ENCODE measurements at regions not wholly inside any gene's neighbourhood (a gene's known extent, or its start where the extent isn't known, plus 50 kb on each side); places are given as distances from the start of the nearest gene placed in this dataset.

DNA sequence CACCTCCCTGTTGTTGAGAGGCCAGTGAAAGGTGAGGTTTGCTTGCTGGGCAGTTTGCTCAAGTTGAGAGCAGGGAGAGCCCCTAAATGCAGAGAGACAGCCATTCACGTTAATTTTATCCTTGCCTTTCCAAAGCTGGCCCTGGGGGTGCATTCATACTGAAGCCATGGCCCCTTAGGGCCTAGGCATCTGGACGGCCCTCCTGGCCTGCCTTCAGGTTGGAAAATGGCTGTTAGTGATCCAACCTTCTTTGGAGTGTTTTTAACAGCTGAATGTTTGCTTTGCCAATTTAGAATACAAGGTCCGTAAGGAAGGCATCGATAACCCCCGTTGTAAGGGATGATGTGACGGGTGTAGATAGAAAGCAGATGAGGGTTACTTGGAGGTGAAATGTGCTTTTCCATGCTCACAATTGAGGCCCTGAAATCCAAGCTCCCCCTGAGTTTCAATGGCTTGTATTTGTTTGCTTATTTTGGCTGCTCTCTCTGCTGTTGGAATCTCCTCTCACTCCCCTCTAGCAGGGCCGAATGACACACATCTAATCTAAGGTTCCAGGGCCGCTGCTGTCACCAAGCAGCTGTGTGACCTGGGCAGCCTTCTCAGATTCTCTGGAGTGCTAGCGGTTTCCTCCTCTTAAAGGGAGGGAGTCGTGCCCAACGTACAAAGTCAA, 171.6 kb upstream of the MKI67 start:
- H3K9me3 ChIP-seq (ENCODE audit: low read length), result no peaks in the 10 kb centered on the region
- no peaks in the 10 kb centered on the region for H3K36me3 ChIP-seq (replicated peaks in 1 of 2; ENCODE audit: control insufficient read depth in 1 of 2, insufficient read depth in 2 of 2, low read length in 2 of 2)
- no peak overlapping the region for H3K4me2 ChIP-seq (ENCODE audit: low read depth, low read length)
- ChIA-PET POLR2A (no interaction called here), CTCF (ENCODE audit: low intra/inter-chr PET ratio, low total read pairs) (no interaction called here)
- intact Hi-C loops (cut with micrococcal nuclease; ENCODE audit: unreplicated experiment) (no loop called here), in situ Hi-C loops (cut with HindIII; ENCODE audit: extremely low pct_ligation_motif_present, low pct_unique_long_range_greater_than_20kb) (no loop called here)
- H3K4me3 ChIP-seq (replicated peaks in 1 of 3; ENCODE audit: insufficient read depth in 1 of 3, low read depth in 2 of 3, low read length in 3 of 3), result no peak overlapping the region
- DNase-seq (ENCODE audit: low spot score), result no peak
- no peak overlapping the region for H3K9ac ChIP-seq (ENCODE audit: insufficient read depth, low read depth, low read length)
- no peak for TF ChIP-seq FOXA3 (CRISPR knock-in tag; IDR thresholded peaks at IDR 0.05)
- TF ChIP-seq SP140L (CRISPR knock-in tag; IDR thresholded peaks at IDR 0.05; ENCODE audit: borderline replicate concordance), result no peak
- TF ChIP-seq, protein P1, sequence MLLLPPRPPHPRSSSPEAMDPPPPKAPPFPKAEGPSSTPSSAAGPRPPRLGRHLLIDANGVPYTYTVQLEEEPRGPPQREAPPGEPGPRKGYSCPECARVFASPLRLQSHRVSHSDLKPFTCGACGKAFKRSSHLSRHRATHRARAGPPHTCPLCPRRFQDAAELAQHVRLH (CRISPR knock-in tag; IDR thresholded peaks at IDR 0.05; ENCODE audit: borderline replicate concordance, low read depth), result no peak
- TF ChIP-seq, protein P2, sequence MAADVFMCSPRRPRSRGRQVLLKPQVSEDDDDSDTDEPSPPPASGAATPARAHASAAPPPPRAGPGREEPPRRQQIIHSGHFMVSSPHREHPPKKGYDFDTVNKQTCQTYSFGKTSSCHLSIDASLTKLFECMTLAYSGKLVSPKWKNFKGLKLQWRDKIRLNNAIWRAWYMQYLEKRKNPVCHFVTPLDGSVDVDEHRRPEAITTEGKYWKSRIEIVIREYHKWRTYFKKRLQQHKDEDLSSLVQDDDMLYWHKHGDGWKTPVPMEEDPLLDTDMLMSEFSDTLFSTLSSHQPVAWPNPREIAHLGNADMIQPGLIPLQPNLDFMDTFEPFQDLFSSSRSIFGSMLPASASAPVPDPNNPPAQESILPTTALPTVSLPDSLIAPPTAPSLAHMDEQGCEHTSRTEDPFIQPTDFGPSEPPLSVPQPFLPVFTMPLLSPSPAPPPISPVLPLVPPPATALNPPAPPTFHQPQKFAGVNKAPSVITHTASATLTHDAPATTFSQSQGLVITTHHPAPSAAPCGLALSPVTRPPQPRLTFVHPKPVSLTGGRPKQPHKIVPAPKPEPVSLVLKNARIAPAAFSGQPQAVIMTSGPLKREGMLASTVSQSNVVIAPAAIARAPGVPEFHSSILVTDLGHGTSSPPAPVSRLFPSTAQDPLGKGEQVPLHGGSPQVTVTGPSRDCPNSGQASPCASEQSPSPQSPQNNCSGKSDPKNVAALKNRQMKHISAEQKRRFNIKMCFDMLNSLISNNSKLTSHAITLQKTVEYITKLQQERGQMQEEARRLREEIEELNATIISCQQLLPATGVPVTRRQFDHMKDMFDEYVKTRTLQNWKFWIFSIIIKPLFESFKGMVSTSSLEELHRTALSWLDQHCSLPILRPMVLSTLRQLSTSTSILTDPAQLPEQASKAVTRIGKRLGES (CRISPR knock-in tag; IDR thresholded peaks at IDR 0.05; ENCODE audit: borderline replicate concordance), result no peak
- no peak for TF ChIP-seq SMARCC2 (IDR thresholded peaks at IDR 0.05)
- TF ChIP-seq SAP130 (CRISPR knock-in tag; IDR thresholded peaks at IDR 0.05; ENCODE audit: low read depth), result no peak
- TF ChIP-seq CBX2 (IDR thresholded peaks at IDR 0.05; ENCODE audit: low read depth, low read length), result no peak
- TF ChIP-seq CBX2 (CRISPR knock-in tag; IDR thresholded peaks at IDR 0.05; ENCODE audit: low read depth), result no peak
- TF ChIP-seq POLR2G (IDR thresholded peaks at IDR 0.05; ENCODE audit: low read depth, low read length), result no peak
- no peak for TF ChIP-seq FOXC1 (CRISPR knock-in tag; IDR thresholded peaks at IDR 0.05; ENCODE audit: borderline replicate concordance)
- TF ChIP-seq ZNF768 (CRISPR knock-in tag; IDR thresholded peaks at IDR 0.05), result no peak
- BruUV-seq (replicated peaks), result no TSS peak
- no peak for FAIRE-seq
- no peaks in the 10 kb centered on the region for H3K4me1 ChIP-seq (ENCODE audit: insufficient read depth, low read length)
- no peak overlapping the region for H2AFZ ChIP-seq (ENCODE audit: low read length)
- peaks cover 3 to 12% of the 10 kb centered on the region in 2 experiments; a peak in 3 of 5 replicates for H3K27me3 ChIP-seq (ENCODE audit: control insufficient read depth in 1 of 2, insufficient read depth in 2 of 2, low read length in 2 of 2)
- H4K20me1 ChIP-seq (ENCODE audit: insufficient read depth, low read length), result no peaks in the 10 kb centered on the region
- no peak for ATAC-seq
- 8% methylated on average over 10 of the region's 11 CpGs for WGBS (ENCODE audit: low lambda C conversion rate)
- no peak overlapping the region for H3K27ac ChIP-seq (ENCODE audit: extremely low read length, insufficient read depth, low read length)
- no peaks in the 10 kb centered on the region for H3K79me2 ChIP-seq (ENCODE audit: insufficient read depth, low read length)

All from HepG2 (cell line).